Amniotic stem cell (primary cell): ENCODE measurements at regions not wholly inside any gene's neighbourhood (a gene's known extent, or its start where the extent isn't known, plus 50 kb on each side); places are given as distances from the start of the nearest gene placed in this dataset.
A peak's percentile ranks its signal among the peaks of the same experiment; 100 is the strongest.

ENCODE experiments used
- DNase-seq: peaks from one replicate; lab custom pipeline; 2025; lab: John Stamatoyannopoulos, UW

GRCh38 chr13:44249431-44249836, 124.2 kb upstream of the SERP2 start:
- DNase-seq: no peak

- no peak for DNase-seq
Measured at GRCh38 chr13:44252938-44253337, 120.7 kb upstream of the SERP2 start.

GRCh38 chr13:44255771-44256364, 117.8 kb upstream of the SERP2 start:
- DNase-seq: no peak

DNA sequence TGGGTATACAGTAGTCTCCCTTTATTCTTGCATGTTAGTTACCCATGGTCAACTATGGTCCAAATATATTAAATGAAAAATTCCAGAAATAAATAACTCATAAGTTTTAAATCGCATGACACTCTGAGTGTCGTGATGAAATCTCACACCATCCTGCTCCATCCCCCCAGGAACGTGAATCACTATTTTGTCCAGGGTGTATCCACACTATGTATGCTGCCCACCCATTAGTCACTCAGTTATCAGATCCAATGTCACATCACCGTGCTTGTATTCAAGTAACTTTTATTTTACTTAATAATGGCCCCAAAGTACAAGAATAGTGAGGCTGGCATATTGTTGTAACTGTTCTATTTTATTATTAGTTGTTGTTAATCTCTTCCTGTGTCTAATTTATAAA, 115.8 kb upstream of the SERP2 start:
- no peak for DNase-seq

- no peak for DNase-seq
Measured at GRCh38 chr13:44259045-44260027, 114.3 kb upstream of the SERP2 start.

DNA sequence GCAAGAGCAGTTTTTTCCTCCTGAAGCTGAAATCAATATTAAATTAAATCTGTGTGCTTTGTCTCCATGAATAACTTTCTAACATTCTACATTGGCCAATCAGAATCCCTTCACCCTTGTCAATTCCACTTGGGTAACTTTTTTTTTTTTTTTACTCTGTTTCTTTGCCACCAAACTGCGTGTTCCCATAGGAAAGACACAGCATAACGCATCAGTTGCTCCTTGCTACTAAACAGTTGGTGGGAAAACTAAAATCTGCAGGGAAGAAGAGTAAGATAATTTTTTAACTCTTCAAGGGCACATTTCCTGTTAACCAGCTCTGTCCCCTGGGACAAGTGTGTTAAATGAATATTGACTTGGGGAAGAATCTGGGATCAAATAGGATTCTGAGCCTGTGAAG, 113.3 kb upstream of the SERP2 start:
- no peak for DNase-seq

GRCh38 chr13:44263751-44264620, 109.6 kb upstream of the SERP2 start:
- no peak for DNase-seq

GRCh38 chr13:44266305-44266704, 107.3 kb upstream of the SERP2 start:
- DNase-seq: no peak

- no peak for DNase-seq
Measured at GRCh38 chr13:44266772-44267171, 106.9 kb upstream of the SERP2 start.

DNA sequence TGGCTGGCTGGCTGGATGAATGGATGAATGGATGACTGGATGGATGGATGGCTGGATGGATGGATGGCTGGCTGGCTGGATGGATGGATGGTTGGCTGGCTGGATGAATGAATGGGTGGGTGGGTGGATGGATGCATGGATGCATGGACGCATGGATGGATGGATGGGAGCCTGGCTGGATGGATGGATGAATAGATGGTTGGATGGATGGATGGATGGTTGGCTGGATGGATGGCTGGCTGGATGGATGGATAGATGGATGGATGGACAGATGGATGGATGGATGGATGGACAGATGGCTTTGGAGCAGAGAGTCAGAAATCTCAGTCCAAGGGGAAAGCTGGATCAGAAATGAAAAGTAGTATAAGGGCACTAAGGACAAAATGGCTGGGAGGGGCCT, 106.4 kb upstream of the SERP2 start:
- DNase-seq: no peak

DNA sequence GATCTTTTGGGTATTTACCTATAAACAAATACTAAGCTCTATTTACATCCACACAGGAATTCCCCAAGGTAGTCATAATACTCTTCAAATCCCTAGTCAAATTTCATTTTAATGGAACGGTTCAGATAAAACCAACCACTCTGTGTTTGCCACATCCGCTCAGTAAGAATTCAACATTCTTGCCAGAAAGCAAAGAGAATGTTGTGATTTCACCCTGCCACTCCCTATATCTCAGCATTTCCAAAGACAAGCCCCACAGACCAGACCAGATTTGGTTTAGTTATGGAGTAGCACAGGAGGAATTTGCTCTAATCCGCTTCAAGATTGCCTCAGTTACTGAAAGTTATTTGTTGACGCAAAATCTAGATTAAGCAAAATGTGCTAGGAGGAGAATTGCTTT, 105.6 kb upstream of the SERP2 start:
- peak; percentile 74 for DNase-seq

- no peak for DNase-seq
Measured at GRCh38 chr13:44268980-44269379, 104.6 kb upstream of the SERP2 start.

- no peak for DNase-seq
Measured at GRCh38 chr13:44270150-44270549, 103.5 kb upstream of the SERP2 start.

DNA sequence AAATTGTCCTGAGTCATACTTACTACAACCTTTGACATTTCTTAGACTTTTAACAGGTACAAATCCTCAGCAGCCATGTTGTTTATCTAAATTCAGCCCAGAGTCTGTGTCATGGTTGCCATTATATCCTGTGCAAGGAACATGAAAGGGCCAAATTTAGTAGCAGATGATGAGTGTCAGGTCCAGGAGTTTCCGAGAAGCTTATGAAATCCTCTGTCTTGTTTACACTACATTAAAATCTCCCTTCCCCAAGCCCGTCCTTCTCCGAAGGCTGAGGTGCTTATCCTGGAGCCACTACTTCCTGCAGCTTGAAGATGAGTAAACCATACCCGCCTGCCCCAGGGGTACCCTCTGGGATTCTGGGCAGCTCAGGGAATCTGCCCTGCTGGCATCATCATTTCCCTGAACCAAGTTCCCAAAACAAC, 102.6 kb upstream of the SERP2 start:
- DNase-seq: no peak

GRCh38 chr13:44271473-44271872, 102.2 kb upstream of the SERP2 start:
- no peak for DNase-seq

DNA sequence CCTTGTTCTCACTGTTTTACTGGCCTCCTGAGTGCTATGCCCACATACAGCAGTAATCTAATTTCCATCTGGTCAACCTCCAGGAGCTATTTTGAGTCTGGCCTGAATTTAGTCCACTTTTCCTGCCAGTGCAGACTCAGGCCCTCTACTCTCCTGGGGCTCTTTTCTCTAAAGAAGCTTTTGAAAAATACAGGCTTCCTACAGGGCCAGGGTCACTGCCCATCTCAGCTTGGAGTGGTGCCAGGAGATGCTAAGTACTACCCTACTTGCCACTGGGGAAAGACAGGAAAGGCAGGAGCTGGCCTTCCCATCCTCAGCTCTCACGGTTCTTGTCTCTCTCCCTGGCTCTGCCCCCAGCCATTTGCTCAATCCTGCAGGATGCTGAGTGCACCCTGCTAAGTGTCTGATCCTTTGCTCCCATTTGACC, 101.7 kb upstream of the SERP2 start:
- DNase-seq: no peak

DNA sequence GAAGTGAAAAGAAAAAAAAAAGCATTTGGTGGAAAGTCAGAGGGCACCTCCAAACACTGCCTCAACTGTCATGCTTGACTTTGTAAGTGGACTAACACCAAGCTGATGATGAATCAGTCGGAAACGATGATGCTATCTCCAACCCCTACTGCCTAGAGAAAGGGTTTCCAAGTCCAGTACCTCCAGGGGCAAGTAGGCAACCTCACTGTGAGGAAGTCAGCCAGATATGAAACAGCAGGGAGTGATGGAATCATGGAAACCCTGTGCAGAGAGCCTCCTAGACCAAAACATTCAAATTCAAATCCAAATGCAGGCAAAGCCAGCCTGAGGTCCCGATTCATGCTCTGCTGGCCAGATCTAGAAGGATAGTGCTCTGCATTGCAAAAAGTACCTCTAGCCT, 100.9 kb upstream of the SERP2 start:
- no peak for DNase-seq

DNA sequence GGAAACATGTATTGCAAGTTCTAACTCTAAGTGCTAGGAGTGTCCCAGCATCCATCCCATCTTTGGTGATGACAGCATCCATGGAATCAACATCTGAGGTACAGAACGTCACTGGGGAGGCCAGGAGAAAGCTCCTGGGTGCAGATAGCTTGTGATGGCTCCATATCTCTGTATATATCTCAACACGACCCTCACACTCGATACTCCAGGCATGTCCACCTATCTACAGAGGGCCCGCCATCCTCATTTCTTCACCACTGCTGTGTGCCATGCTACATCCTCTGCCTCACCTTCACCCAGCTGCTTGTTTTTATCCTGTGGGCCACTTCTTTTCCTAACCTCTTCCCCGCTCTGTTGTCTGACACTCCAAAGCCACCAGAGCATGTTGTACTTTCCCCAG, 100.4 kb upstream of the SERP2 start:
- DNase-seq: no peak

- DNase-seq: peak; percentile 34
Measured at GRCh38 chr13:44273991-44274770, 99.4 kb upstream of the SERP2 start.

DNA sequence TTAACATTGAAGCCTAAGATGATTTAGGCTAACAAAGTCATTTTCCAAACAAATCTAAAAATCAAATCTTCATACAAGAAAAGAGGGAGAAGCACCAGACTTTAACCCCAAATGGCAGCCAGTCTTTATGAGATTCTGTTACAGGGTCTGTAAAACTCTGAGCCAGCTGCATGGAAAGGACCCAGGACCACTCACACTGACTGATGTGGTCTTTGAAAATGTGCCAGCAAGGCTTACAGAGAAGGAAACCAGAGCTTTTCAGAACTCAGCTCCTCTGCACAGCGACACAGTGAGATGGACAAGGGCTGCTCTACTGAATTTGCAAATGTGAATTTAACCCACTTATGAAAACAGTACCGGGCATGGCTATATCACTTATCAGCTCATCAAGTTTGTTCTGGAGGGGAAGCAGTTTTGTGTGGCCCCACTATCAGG, 98.8 kb upstream of the SERP2 start:
- DNase-seq: no peak

GRCh38 chr13:44275381-44275780, 98.2 kb upstream of the SERP2 start:
- DNase-seq: no peak

DNA sequence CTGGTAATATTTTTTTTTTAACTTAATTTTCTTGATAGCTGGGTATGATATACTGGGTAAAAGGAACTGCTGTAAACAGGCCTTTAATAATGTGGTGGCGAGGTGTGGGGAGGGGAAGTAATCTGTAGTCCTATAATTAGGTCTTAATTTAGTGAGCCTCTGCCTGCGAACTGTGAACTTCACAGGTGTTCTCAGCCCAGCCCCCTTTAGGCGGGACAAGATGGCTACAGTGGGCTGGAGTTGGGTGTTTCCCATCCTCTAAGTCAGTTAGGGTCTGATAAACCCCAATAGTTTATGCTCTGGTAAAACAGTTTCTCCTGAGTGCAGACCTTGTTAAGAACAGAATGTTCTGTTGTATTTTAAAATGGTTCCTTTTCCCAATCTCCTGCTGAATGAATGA, 97.6 kb upstream of the SERP2 start:
- DNase-seq: no peak
